ENCODE measurements at regions not wholly inside any gene's neighbourhood (a gene's known extent, or its start where the extent isn't known, plus 50 kb on each side); places are given as distances from the start of the nearest gene placed in this dataset.

DNA sequence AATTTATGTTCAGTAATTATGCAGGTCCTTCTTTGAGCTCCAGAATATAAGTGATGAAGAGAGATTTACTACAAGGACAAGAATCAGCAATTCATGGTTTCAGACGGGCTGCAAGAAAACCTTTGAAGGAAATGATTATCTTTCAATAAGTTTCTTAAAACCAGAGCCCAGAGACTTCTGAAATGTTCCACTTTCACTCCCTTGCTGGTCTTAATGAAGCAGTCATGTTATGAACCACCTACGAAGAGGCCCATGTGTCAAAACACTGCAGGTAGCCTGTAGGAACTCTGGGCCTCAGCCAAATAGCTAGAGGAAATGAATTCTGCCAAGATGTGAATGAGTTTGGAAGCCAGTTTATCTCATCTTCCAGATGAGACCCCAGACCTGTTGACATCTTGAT lies 505.9 kb upstream of the MEF2C start:
- TF ChIP-seq, protein P1, sequence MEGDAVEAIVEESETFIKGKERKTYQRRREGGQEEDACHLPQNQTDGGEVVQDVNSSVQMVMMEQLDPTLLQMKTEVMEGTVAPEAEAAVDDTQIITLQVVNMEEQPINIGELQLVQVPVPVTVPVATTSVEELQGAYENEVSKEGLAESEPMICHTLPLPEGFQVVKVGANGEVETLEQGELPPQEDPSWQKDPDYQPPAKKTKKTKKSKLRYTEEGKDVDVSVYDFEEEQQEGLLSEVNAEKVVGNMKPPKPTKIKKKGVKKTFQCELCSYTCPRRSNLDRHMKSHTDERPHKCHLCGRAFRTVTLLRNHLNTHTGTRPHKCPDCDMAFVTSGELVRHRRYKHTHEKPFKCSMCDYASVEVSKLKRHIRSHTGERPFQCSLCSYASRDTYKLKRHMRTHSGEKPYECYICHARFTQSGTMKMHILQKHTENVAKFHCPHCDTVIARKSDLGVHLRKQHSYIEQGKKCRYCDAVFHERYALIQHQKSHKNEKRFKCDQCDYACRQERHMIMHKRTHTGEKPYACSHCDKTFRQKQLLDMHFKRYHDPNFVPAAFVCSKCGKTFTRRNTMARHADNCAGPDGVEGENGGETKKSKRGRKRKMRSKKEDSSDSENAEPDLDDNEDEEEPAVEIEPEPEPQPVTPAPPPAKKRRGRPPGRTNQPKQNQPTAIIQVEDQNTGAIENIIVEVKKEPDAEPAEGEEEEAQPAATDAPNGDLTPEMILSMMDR (conservative IDR thresholded peaks at IDR 0.05; ENCODE audit: low read depth, low read length) = no peak
- TF ChIP-seq POLR2A (IDR thresholded peaks at IDR 0.05; ENCODE audit: low read depth, low read length) (no peak), NFE2L2 (IDR thresholded peaks at IDR 0.05; ENCODE audit: low read depth, low read length) (no peak), RFX5 (IDR thresholded peaks at IDR 0.05; ENCODE audit: low read depth, low read length) (no peak), RCOR1 (IDR thresholded peaks at IDR 0.05; ENCODE audit: insufficient replicate concordance, low read length) (no peak), RAD21 (IDR thresholded peaks at IDR 0.05; ENCODE audit: low read length) (no peak), FOS (IDR thresholded peaks at IDR 0.05; ENCODE audit: low read depth, low read length) (no peak), BHLHE40 (IDR thresholded peaks at IDR 0.05; ENCODE audit: low read depth, low read length) (no peak)
